Ovary (tissue), 3 donors: ENCODE measurements at regions not wholly inside any gene's neighbourhood (a gene's known extent, or its start where the extent isn't known, plus 50 kb on each side); places are given as distances from the start of the nearest gene placed in this dataset.

Experiments
- CTCF ChIP-seq, 3 donors: fragments of 450-650 bp in 2 of 3; fragments of 200-600 bp in 1 of 3; IDR thresholded peaks; one replicate each; pipeline versions ENCODE4 v1.5.1 to v1.8.0; 2016 to 2022; ENCODE audit warnings: antibody characterized with exemption in 3 of 3, mild to moderate bottlenecking in 1 of 3
- EP300 ChIP-seq: sonication (generic); formaldehyde crosslinking; IDR thresholded peaks from one replicate; pipeline ENCODE4 v1.6.1; 2017; ENCODE audit warnings: antibody characterized with exemption
- donor health status: DM: no; HTN: no; CAD: no.

- TF ChIP-seq CTCF (IDR thresholded peaks at IDR 0.05) (no peak), EP300 (no peak)
Observed at GRCh38 chr10:44291091-44291490, 93.8 kb downstream of the CXCL12 start.
